Psoas muscle (tissue), 7 donors: ENCODE measurements at regions not wholly inside any gene's neighbourhood (a gene's known extent, or its start where the extent isn't known, plus 50 kb on each side); places are given as distances from the start of the nearest gene placed in this dataset.
"Not testable (repeated sequence)": the region's sequence is repeated elsewhere in the genome, so short reads cannot be mapped to it uniquely, and the experiment has no call there.

Source experiments
- ATAC-seq, 4 donors: fragments of 200-7000 bp; cut with Tn5 transposase; one replicate each; pipeline ENCODE4 v1.9.1; 2020; ENCODE audit warnings: moderate library complexity in 3 of 4, mild to moderate bottlenecking in 2 of 4
- DNase-seq, 2 donors: peaks; one replicate each; pipeline ENCODE4 v3.0.0-alpha.2; 2020
- H3K27ac ChIP-seq: fragments of 200-600 bp; one replicate; pipeline ENCODE4 v1.8.0; 2022
- H3K27me3 ChIP-seq, 3 donors: fragments of 200-600 bp in 1 of 3; one replicate each; pipeline versions ENCODE4 v1.6.1 to v1.8.0; 2013 to 2022; ENCODE audit warnings: low read length in 2 of 3, mild to moderate bottlenecking in 2 of 3, moderate library complexity in 1 of 3; ENCODE audit not compliant: insufficient read depth in 3 of 3
- H3K36me3 ChIP-seq, 2 donors: fragments of 200-600 bp in 1 of 2; one replicate each; pipeline versions ENCODE4 v1.6.1 to v1.8.0; 2013 to 2022; ENCODE audit warnings: low read depth in 1 of 2, mild to moderate bottlenecking in 1 of 2, moderate library complexity in 1 of 2; ENCODE audit not compliant: insufficient read depth in 1 of 2
- H3K4me1 ChIP-seq: fragments of 200-600 bp; one replicate; pipeline ENCODE4 v1.8.0; 2022
- H3K4me3 ChIP-seq: fragments of 200-600 bp; one replicate; pipeline ENCODE4 v1.8.0; 2022; ENCODE audit warnings: mild to moderate bottlenecking
- H3K9me3 ChIP-seq: fragments of 200-600 bp; one replicate; pipeline ENCODE4 v1.8.0; 2022
- WGBS, 3 donors: extraction: QIAGEN DNeasy Blood & Tissue Kit; methylation state at CpG; one replicate each; pipeline versions ENCODE4 v1.1.6 to v1.1.7; 2013; 5-methylcytosine and 5-hydroxymethylcytosine counted together
- intact Hi-C, 2 donors: fragments of 100-400 bp; cut with DNase I; formaldehyde crosslinking; loops; one replicate each; pipeline versions ENCODE4 v1.11.0 to v1.14.2; 2022
- TF ChIP-seq, protein P1 (sequence below): fragments of 200-600 bp; IDR thresholded peaks from one replicate; pipeline ENCODE4 v1.8.0; 2022; ENCODE audit warnings: antibody characterized with exemption
- donor health status: healthy with polysubstance abuse.
- donor health status: DM: no; HTN: no; CAD: no; lungs with moderate emphysema.
- donor health status: Bipolar disorder and iron deficiency.
- donor health status: healthy.
- donor health status: DM: yes; HTN: yes; CAD: no.
- donor health status: DM: no; HTN: no; CAD: no.
- donor health status: DM: yes; HTN: yes; CAD: no.

DNA sequence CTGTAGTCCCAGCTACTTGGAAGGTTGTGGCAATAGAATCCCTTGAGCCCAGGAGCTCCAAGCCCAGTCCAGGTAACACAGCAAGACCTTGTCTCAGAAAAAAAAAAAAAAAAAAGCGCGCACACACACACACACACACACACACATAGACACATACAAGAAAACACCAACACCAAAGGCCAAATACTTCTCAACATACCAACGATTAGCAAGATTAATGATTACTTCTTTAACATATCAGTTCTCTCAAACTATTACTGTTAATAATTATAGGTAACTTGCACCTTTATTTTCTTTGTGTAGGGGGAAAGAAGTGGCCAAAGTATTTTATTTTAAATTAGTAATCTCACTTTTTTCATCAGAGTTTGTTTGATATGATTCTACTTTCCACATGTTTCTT is 289.5 kb upstream of the ADGRL2 start:
- WGBS, 3 donors: 86 to 96% (median 95%) methylated on average over 2 to 3 of the region's 3 CpGs
- Histone ChIP-seq H3K36me3 (no peaks in the 10 kb centered on the region), H3K27me3 (no peaks in the 10 kb centered on the region), H3K27ac (no peak overlapping the region), H3K9me3 (no peaks in the 10 kb centered on the region), H3K4me1 (no peaks in the 10 kb centered on the region), H3K4me3 (no peak overlapping the region)
- TF ChIP-seq, protein P1, sequence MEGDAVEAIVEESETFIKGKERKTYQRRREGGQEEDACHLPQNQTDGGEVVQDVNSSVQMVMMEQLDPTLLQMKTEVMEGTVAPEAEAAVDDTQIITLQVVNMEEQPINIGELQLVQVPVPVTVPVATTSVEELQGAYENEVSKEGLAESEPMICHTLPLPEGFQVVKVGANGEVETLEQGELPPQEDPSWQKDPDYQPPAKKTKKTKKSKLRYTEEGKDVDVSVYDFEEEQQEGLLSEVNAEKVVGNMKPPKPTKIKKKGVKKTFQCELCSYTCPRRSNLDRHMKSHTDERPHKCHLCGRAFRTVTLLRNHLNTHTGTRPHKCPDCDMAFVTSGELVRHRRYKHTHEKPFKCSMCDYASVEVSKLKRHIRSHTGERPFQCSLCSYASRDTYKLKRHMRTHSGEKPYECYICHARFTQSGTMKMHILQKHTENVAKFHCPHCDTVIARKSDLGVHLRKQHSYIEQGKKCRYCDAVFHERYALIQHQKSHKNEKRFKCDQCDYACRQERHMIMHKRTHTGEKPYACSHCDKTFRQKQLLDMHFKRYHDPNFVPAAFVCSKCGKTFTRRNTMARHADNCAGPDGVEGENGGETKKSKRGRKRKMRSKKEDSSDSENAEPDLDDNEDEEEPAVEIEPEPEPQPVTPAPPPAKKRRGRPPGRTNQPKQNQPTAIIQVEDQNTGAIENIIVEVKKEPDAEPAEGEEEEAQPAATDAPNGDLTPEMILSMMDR: no peak
- DNase-seq: no peak
- intact Hi-C loops: no loop called here
- no peak for ATAC-seq

DNA sequence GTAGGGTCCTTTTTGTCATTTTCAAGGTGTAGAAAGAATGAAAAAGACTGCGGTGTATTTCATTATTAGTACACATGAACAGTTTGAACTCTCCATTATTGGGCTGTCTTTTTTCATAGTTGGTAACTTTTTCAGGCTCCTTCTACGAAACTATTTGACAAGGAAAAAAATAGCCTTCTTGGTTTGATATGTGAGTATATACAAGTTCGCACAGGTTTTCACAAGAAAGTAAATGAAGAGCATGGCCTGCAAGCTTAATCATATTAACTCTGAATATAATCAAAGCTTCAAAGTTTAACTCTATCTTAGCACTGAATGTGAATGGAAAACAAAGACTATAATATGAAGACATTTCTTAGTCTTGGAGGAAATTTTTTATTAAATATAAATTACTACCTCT is 290.0 kb upstream of the ADGRL2 start:
- H3K27me3 ChIP-seq: no peaks in the 10 kb centered on the region
- no peak overlapping the region for H3K27ac ChIP-seq
- no peaks in the 10 kb centered on the region for H3K36me3 ChIP-seq
- no peak overlapping the region for H3K4me3 ChIP-seq
- H3K9me3 ChIP-seq: no peaks in the 10 kb centered on the region
- no peak for DNase-seq
- no peak for ATAC-seq
- intact Hi-C loops: no loop called here
- TF ChIP-seq, protein P1: no peak
- no peaks in the 10 kb centered on the region for H3K4me1 ChIP-seq
- WGBS, 3 donors: 90 to 96% (median 92%) methylated on average over 3 of the region's 3 CpGs

DNA sequence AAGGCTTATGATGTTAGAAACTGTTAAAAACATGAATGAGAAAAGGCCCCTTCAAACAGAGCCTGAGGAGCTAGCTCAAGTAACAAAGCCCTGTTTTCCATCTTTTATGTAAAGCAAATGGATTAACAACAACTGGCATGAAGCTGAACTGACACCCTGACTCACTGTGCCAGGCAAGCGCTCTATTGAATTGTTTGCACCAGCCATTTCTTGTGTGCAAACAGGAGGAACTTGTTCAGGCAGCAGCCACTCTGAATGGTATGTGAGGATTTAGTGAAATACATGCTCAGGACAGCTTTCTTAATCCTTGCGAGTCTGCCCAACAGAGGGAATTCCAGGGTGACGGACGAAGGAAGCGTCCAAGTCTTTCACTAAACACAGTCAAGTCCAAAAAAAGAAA is 291.1 kb upstream of the ADGRL2 start:
- WGBS, 3 donors: 32 to 41% (median 35%) methylated on average over 5 of the region's 5 CpGs
- DNase-seq (no peak), ATAC-seq (no peak)
- Histone ChIP-seq H3K4me1 (no peaks in the 10 kb centered on the region), H3K36me3 (no peaks in the 10 kb centered on the region), H3K9me3 (no peaks in the 10 kb centered on the region), H3K27me3 (no peaks in the 10 kb centered on the region), H3K27ac (no peak overlapping the region), H3K4me3 (no peak overlapping the region)
- TF ChIP-seq, protein P1: no peak
- intact Hi-C loops: no loop called here

DNA sequence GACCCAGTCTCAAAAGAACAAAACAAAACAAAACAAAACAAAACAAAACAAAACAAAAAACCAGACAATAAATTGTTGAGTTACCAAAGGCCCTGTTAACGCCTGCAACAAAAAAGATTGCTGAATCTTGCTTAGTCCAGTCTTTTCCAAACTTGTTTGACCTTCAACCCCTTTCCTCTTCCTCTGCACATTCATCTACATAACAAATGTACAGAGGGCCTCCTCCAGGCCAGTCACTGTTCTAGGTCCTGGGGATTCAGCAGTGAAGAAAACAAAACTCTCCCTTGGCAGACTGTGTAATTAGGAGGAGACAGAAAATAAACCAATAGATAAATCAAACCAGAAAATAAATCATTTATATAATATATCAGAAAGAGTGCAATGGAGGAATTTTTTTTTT is 294.0 kb upstream of the ADGRL2 start:
- Histone ChIP-seq H3K4me3 (no peak overlapping the region), H3K9me3 (no peaks in the 10 kb centered on the region), H3K4me1 (no peaks in the 10 kb centered on the region), H3K36me3 (no peaks in the 10 kb centered on the region), H3K27ac (no peak overlapping the region), H3K27me3 (no peaks in the 10 kb centered on the region)
- WGBS, 3 donors: 88 to 100% (median 90%) methylated on average over 1 of the region's 1 CpG
- DNase-seq: no peak
- no peak for ATAC-seq
- intact Hi-C loops: no loop called here
- TF ChIP-seq, protein P1: no peak

DNA sequence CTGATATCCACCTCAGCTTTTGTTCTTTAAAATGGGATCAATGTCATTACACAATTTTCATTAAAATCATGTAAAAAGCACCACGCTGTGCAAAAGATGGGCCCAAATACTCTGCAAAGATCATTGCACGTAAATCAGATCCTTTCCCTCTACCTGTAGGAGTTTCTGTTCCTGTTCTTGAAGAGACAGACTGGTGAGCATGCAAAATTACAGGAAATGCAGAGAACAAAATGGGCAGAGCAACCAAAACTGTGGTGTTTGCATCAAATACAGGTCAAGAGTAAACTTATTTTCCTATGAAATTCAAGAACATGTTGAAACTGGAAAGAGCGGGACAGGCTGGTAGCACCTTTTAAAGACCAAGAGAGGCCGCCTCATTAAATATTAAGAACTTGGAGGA is 294.9 kb upstream of the ADGRL2 start:
- ATAC-seq (no peak), DNase-seq (no peak)
- H3K36me3 ChIP-seq: no peaks in the 10 kb centered on the region
- intact Hi-C loops: no loop called here
- TF ChIP-seq, protein P1: no peak
- no peaks in the 10 kb centered on the region for H3K4me1 ChIP-seq
- 98 to 99% (median 98%) methylated on average over 4 of the region's 4 CpGs for WGBS, 3 donors
- no peak overlapping the region for H3K4me3 ChIP-seq
- no peaks in the 10 kb centered on the region for H3K27me3 ChIP-seq
- no peak overlapping the region for H3K27ac ChIP-seq
- no peaks in the 10 kb centered on the region for H3K9me3 ChIP-seq

DNA sequence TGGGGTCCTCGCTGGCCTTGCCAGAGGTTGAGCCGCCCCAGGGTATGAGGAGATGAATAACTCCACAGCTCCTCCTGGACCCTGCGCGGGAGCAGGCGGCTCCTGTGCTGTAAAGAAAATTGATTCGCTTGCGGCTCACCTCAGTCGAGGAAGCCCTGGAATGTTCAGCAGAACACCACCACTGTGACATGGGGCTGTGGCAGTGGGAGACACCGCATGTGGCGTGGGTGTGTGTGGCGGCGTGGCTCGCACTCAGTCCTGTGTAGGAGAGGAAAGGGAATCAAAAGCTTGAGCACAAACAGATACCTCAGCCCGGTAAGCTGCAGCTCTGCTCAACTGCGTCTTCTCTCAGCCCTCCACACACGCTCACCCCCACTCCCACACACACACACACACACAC is 295.9 kb upstream of the ADGRL2 start:
- DNase-seq, H3K9me3 ChIP-seq, H3K27me3 ChIP-seq, H3K4me1 ChIP-seq, H3K36me3 ChIP-seq, intact Hi-C loops, H3K4me3 ChIP-seq, ATAC-seq, H3K27ac ChIP-seq: not testable (repeated sequence)
- whole genome bisulfite sequencing, 3 donors: 96 to 99% (median 97%) methylated on average over 9 to 15 of the region's 16 CpGs

DNA sequence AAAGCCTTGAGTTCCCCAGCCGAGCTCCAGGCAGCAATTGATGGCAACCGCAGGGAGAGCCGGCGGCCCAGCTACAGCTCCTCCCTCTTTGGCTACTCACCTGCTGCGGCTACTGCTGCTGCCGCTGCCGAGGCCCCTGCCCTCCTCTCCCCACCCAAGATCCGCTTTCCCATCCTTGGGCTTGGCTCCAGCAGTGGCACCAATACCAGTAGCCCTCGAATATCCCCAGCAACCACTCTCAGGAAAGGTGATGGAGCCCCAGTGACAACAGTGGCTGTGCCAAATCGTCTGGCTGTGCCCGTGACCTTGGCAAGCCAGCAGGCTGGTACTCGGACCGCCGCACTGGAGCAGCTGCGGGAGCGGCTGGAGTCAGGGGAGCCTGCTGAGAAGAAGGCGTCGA is 298.0 kb upstream of the ADGRL2 start:
- H3K4me1 ChIP-seq, H3K36me3 ChIP-seq, H3K9me3 ChIP-seq, DNase-seq, H3K27me3 ChIP-seq, ATAC-seq, H3K4me3 ChIP-seq, intact Hi-C loops, H3K27ac ChIP-seq: not testable (repeated sequence)
- WGBS, 3 donors: 90 to 92% (median 91%) methylated on average over 14 to 18 of the region's 18 CpGs
